ENCODE measurements at regions not wholly inside any gene's neighbourhood (a gene's known extent, or its start where the extent isn't known, plus 50 kb on each side); places are given as distances from the start of the nearest gene placed in this dataset.
"Not testable (repeated sequence)": the region's sequence is repeated elsewhere in the genome, so short reads cannot be mapped to it uniquely, and the experiment has no call there.

DNA sequence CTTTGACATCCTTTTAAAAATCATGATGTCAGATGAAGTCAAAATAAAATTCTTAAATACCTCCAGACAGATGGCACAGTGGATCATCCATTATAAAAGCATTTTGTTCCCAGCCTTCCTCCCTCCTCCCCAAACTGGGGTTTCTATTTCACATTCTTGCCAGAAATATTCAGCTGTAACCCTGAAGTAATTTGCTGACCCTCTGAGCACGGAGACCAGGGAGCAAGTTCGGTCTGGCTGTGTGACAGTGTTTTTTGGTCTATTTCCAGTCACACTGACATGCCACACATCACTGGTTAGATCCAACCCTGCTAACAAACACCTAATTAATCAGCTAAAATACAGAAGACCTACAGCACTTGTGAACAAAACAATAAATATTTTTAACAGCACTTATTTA, 126.2 kb upstream of the DMRT1 start:
- no peak overlapping the region for H3K27ac ChIP-seq
- TF ChIP-seq CTCF (conservative IDR thresholded peaks at IDR 0.05) (no peak), ZFX (IDR thresholded peaks at IDR 0.05) (no peak)

DNA sequence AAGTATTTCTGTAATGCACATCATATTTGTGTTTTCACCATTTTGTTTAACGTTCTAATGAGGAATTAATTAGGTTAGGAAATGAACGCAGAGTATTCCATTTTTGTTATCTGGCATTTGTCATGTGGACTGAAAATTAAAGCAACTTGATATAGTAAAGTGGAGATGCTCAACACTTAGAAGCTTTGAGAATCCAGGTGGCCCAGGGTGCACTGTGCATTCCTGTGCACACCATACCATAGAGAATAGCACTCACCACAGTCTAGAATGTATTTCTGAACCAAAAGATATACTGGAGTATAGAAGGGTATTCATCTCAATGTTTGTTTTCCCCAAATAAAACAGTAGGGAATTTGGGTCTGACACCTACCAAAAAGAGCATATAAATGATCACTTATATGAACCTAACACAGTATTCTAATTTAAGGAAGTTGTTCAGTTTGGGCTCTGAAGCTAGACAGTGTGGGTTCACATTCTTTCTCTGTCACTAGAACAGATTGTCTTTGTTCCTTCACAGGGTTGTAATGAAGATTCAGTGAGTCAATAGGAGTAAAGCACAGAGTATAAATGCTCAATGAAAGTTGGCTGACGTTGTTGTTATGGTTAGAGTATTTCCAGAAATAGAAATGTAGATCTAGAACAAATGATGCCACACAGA, 125.6 kb upstream of the DMRT1 start:
- no peak overlapping the region for H3K27ac ChIP-seq
- TF ChIP-seq ZFX (IDR thresholded peaks at IDR 0.05) = no peak
- TF ChIP-seq CTCF (conservative IDR thresholded peaks at IDR 0.05) = no peak

- H3K27ac ChIP-seq = no peak overlapping the region
- TF ChIP-seq ZFX (IDR thresholded peaks at IDR 0.05) (no peak), CTCF (conservative IDR thresholded peaks at IDR 0.05) (no peak)
Observed at GRCh38 chr9:717722-718121, 123.8 kb upstream of the DMRT1 start.

- H3K27ac ChIP-seq = no peak overlapping the region
- no peak for TF ChIP-seq ZFX (IDR thresholded peaks at IDR 0.05)
- no peak for TF ChIP-seq CTCF (conservative IDR thresholded peaks at IDR 0.05)
Observed at GRCh38 chr9:720239-720881, 121.1 kb upstream of the DMRT1 start.

GRCh38 chr9:722388-722980, 119.0 kb upstream of the DMRT1 start:
- TF ChIP-seq ZFX (IDR thresholded peaks at IDR 0.05) (no peak), CTCF (conservative IDR thresholded peaks at IDR 0.05) (no peak)
- H3K27ac ChIP-seq = no peak overlapping the region

- not testable (repeated sequence) for H3K27ac ChIP-seq
Observed at GRCh38 chr9:724461-724860, 117.0 kb upstream of the DMRT1 start.

DNA sequence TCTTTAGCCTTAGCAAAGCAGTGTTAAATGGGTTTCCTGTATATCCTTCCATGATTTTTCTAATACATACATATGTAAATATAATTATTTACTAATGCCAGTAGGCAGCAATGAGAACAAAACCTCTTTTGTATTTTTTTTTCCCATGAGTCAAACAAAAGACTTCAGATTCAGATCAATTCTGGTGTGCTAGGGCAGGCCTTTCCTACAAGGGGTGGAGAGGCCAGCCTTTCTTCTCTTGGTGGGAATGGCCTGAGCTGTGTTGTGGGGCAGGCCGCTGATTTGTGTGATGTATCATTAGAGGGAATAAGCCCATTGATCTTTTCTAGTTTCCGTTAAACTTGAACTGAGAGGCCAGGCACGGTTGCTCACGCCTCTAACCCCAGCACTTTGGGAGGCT, 115.5 kb upstream of the DMRT1 start:
- H3K27ac ChIP-seq = no peak overlapping the region
- TF ChIP-seq ZFX (IDR thresholded peaks at IDR 0.05) (no peak), CTCF (conservative IDR thresholded peaks at IDR 0.05) (no peak)

Measured in C4-2B (cell line).